GM12878 (cell line): ENCODE measurements at regions not wholly inside any gene's neighbourhood (a gene's known extent, or its start where the extent isn't known, plus 50 kb on each side); places are given as distances from the start of the nearest gene placed in this dataset.

ENCODE experiments used
- ATAC-seq: fragments of 200-7000 bp; cut with Tn5 transposase; 3 replicates; pipeline ENCODE4 v1.9.1; 2020; ENCODE audit warnings: mild to moderate bottlenecking, moderate library complexity
- BruUV-seq: library from RNA; stranded (reverse); fragments of 400-500 nt; replicated peaks from 2 replicates; lab custom pipeline; 2021; lab: Mats Ljungman, UMichigan
- CTCF ChIA-PET: fragments of 300-600 bp; sonication (Branson Sonifier 250); formaldehyde crosslinking; extraction: SDS; loops from one replicate; lab custom pipeline; 2021; ENCODE audit warnings: inconsistent platforms; lab: Yijun Ruan, JAX
- POLR2A ChIA-PET: fragments of 350-600 bp; formaldehyde crosslinking; extraction: SDS; loops from one replicate; lab custom pipeline; 2021; ENCODE audit warnings: inconsistent platforms; lab: Charles Lee
- RAD21 ChIA-PET: fragments of 300-600 bp; sonication (Branson Sonifier 250); formaldehyde crosslinking; loops from one replicate; lab custom pipeline; 2023; ENCODE audit warnings: antibody characterized with exemption; ENCODE audit not compliant: unreplicated experiment; lab: Charles Lee
- SMC1A ChIA-PET: fragments of 300-600 bp; sonication (Branson Sonifier 250); formaldehyde crosslinking; loops from one replicate; lab custom pipeline; 2023; ENCODE audit not compliant: unreplicated experiment, uncharacterized antibody; lab: Charles Lee
- DNase-seq: peaks from one replicate; pipeline ENCODE4 v3.0.0-alpha.2; 2011; ENCODE audit warnings: low read depth, low spot score
- FAIRE-seq: peaks from 3 replicates; lab custom pipeline; 2011; peaks lifted over from hg19 to GRCh38; lab: Jason Lieb, UNC
- H2AFZ ChIP-seq: 2 replicates; pipeline ENCODE4 v1.6.0; 2011; ENCODE audit warnings: low read depth, low read length, control low read depth; ENCODE audit not compliant: control insufficient read depth
- H3K27ac ChIP-seq: 2 replicates; pipeline ENCODE4 v1.5.1; 2011; ENCODE audit warnings: control low read depth; ENCODE audit not compliant: control insufficient read depth, insufficient read depth
- H3K27me3 ChIP-seq, 2 experiments: replicated peaks in 1 of 2; 2 replicates each; pipeline versions ENCODE4 v1.6.0 to v1.6.1; 2011; ENCODE audit warnings: low read length in 1 of 2; ENCODE audit not compliant: control insufficient read depth in 2 of 2, insufficient read depth in 2 of 2
- H3K36me3 ChIP-seq, 2 experiments: 2 replicates each; pipeline ENCODE4 v1.5.1; 2011; ENCODE audit warnings: low read length in 1 of 2; ENCODE audit not compliant: control insufficient read depth in 2 of 2, insufficient read depth in 2 of 2
- H3K4me1 ChIP-seq: 2 replicates; pipeline ENCODE4 v1.6.1; 2011; ENCODE audit warnings: mild to moderate bottlenecking, low read length, moderate library complexity, mixed read lengths; ENCODE audit not compliant: control insufficient read depth, insufficient read depth
- H3K4me2 ChIP-seq: 2 replicates; pipeline ENCODE4 v1.6.0; 2011; ENCODE audit warnings: control low read depth; ENCODE audit not compliant: control insufficient read depth, insufficient read depth
- H3K4me3 ChIP-seq: fragments of 200-600 bp; sonication (generic); 2 replicates; pipeline ENCODE4 v1.5.1; 2016
- H3K79me2 ChIP-seq: 2 replicates; pipeline ENCODE4 v1.6.0; 2011; ENCODE audit warnings: low read length; ENCODE audit not compliant: control insufficient read depth, insufficient read depth
- H3K9ac ChIP-seq: 2 replicates; pipeline ENCODE4 v1.8.0; 2011; ENCODE audit warnings: low read length, control low read depth, mixed read lengths; ENCODE audit not compliant: control insufficient read depth, insufficient read depth
- H3K9me3 ChIP-seq: replicated peaks from 3 replicates; pipeline ENCODE4 v1.5.1; 2011; ENCODE audit warnings: mild to moderate bottlenecking, low read length; ENCODE audit not compliant: control insufficient read depth, insufficient read depth
- H4K20me1 ChIP-seq: 2 replicates; pipeline ENCODE4 v1.6.0; 2011; ENCODE audit not compliant: control insufficient read depth, insufficient read depth
- BCL11A ChIP-seq: IDR thresholded peaks from 2 replicates; pipeline ENCODE4 v1.6.1; 2011; ENCODE audit warnings: low read depth, low read length
- HCFC1 ChIP-seq: fragments of 150-350 bp; IDR thresholded peaks from 2 replicates; pipeline ENCODE4 v1.6.1; 2014; ENCODE audit warnings: low read length
- KDM1A ChIP-seq: fragments of 200-600 bp; sonication (generic); IDR thresholded peaks from 2 replicates; pipeline ENCODE4 v1.6.1; 2016; ENCODE audit warnings: borderline replicate concordance
- PAX5 ChIP-seq: IDR thresholded peaks from 2 replicates; pipeline ENCODE4 v1.6.1; 2011; ENCODE audit warnings: low read depth, low read length, borderline replicate concordance
- SMAD1 ChIP-seq: fragments of 450-650 bp; IDR thresholded peaks from 2 replicates; pipeline ENCODE4 v1.6.1; 2018; ENCODE audit warnings: mild to moderate bottlenecking, low read depth; ENCODE audit not compliant: partially characterized antibody
- WGBS: methylation state at CpG from one replicate; pipeline ENCODE4 v1.1.6; 2016; ENCODE audit warnings: low lambda C conversion rate; ENCODE audit not compliant: insufficient replicate concordance, insufficient coverage; ENCODE audit errors: missing lambda C conversion rate; 5-methylcytosine and 5-hydroxymethylcytosine counted together
- in situ Hi-C: fragments of 300-500 bp; cut with MboI; formaldehyde crosslinking; loops from 9 replicates; pipeline ENCODE4 v1.14.3; 2018; ENCODE audit warnings: mixed read lengths
- intact Hi-C: fragments of 100-400 bp; cut with micrococcal nuclease; formaldehyde crosslinking; loops from one replicate; pipeline ENCODE4 v1.14.2; 2022; ENCODE audit not compliant: unreplicated experiment
- TF ChIP-seq, protein P1 (sequence below): fragments of 150-350 bp; IDR thresholded peaks from 2 replicates; pipeline ENCODE4 v1.6.1; 2016; ENCODE audit warnings: low read depth, low read length
- TF ChIP-seq, protein P2 (sequence below): fragments of 450-650 bp; IDR thresholded peaks from 2 replicates; pipeline ENCODE4 v1.6.1; 2014; ENCODE audit warnings: mild to moderate bottlenecking
- TF ChIP-seq, protein P3 (sequence below): fragments of 450-650 bp; IDR thresholded peaks from 2 replicates; pipeline ENCODE4 v1.6.1; 2017; ENCODE audit warnings: mild to moderate bottlenecking, moderate library complexity

DNA sequence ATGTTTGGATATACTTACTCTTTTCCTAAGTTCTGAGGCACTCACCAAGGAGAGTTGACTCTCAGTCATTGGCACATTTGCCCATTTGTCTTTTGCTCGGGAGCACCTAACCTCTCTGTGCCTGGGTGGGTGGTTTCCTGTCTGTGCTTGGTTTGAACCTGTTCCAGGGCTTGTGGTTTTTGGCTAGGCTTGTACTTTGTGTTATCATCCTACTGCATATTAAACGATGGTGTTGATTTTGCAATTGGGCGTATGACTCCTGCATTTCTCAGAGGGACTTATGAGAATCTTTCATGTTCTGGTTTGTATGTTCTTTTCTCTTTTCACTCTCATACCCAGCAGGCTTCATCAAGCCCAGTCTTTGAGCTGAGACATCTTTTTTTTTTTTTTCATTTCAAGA, 161.7 kb downstream of the BTC start:
- peak; percentile 55 for ATAC-seq
- WGBS, result 19% methylated on average over 3 of the region's 3 CpGs
- Histone ChIP-seq H3K4me2 (no peak overlapping the region), H4K20me1 (no peaks in the 10 kb centered on the region), H3K4me1 (no peaks in the 10 kb centered on the region), H3K79me2 (no peaks in the 10 kb centered on the region), H2AFZ (no peak overlapping the region), H3K9me3 (no peaks in the 10 kb centered on the region), H3K36me3 (no peaks in the 10 kb centered on the region), H3K4me3 (no peak overlapping the region), H3K27me3 (no peaks in the 10 kb centered on the region)
- BruUV-seq, result no TSS peak
- ChIA-PET SMC1A (no interaction called here), POLR2A (no interaction called here)
- intact Hi-C loops, result no loop called here
- TF ChIP-seq PAX5 (no peak), SMAD1 (no peak), BCL11A (no peak), KDM1A (no peak), HCFC1 (no peak)
- TF ChIP-seq, protein P1, sequence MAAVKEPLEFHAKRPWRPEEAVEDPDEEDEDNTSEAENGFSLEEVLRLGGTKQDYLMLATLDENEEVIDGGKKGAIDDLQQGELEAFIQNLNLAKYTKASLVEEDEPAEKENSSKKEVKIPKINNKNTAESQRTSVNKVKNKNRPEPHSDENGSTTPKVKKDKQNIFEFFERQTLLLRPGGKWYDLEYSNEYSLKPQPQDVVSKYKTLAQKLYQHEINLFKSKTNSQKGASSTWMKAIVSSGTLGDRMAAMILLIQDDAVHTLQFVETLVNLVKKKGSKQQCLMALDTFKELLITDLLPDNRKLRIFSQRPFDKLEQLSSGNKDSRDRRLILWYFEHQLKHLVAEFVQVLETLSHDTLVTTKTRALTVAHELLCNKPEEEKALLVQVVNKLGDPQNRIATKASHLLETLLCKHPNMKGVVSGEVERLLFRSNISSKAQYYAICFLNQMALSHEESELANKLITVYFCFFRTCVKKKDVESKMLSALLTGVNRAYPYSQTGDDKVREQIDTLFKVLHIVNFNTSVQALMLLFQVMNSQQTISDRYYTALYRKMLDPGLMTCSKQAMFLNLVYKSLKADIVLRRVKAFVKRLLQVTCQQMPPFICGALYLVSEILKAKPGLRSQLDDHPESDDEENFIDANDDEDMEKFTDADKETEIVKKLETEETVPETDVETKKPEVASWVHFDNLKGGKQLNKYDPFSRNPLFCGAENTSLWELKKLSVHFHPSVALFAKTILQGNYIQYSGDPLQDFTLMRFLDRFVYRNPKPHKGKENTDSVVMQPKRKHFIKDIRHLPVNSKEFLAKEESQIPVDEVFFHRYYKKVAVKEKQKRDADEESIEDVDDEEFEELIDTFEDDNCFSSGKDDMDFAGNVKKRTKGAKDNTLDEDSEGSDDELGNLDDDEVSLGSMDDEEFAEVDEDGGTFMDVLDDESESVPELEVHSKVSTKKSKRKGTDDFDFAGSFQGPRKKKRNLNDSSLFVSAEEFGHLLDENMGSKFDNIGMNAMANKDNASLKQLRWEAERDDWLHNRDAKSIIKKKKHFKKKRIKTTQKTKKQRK, result no peak
- TF ChIP-seq, protein P2, sequence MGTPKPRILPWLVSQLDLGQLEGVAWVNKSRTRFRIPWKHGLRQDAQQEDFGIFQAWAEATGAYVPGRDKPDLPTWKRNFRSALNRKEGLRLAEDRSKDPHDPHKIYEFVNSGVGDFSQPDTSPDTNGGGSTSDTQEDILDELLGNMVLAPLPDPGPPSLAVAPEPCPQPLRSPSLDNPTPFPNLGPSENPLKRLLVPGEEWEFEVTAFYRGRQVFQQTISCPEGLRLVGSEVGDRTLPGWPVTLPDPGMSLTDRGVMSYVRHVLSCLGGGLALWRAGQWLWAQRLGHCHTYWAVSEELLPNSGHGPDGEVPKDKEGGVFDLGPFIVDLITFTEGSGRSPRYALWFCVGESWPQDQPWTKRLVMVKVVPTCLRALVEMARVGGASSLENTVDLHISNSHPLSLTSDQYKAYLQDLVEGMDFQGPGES, result no peak
- TF ChIP-seq, protein P3, sequence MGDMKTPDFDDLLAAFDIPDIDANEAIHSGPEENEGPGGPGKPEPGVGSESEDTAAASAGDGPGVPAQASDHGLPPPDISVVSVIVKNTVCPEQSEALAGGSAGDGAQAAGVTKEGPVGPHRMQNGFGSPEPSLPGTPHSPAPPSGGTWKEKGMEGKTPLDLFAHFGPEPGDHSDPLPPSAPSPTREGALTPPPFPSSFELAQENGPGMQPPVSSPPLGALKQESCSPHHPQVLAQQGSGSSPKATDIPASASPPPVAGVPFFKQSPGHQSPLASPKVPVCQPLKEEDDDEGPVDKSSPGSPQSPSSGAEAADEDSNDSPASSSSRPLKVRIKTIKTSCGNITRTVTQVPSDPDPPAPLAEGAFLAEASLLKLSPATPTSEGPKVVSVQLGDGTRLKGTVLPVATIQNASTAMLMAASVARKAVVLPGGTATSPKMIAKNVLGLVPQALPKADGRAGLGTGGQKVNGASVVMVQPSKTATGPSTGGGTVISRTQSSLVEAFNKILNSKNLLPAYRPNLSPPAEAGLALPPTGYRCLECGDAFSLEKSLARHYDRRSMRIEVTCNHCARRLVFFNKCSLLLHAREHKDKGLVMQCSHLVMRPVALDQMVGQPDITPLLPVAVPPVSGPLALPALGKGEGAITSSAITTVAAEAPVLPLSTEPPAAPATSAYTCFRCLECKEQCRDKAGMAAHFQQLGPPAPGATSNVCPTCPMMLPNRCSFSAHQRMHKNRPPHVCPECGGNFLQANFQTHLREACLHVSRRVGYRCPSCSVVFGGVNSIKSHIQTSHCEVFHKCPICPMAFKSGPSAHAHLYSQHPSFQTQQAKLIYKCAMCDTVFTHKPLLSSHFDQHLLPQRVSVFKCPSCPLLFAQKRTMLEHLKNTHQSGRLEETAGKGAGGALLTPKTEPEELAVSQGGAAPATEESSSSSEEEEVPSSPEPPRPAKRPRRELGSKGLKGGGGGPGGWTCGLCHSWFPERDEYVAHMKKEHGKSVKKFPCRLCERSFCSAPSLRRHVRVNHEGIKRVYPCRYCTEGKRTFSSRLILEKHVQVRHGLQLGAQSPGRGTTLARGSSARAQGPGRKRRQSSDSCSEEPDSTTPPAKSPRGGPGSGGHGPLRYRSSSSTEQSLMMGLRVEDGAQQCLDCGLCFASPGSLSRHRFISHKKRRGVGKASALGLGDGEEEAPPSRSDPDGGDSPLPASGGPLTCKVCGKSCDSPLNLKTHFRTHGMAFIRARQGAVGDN, result no peak
- TF ChIP-seq, all 136 proteins: peak for 0
- ChIA-PET CTCF (interaction anchor here (1.4 kb wide), 1 partner anchor 9 kb away, joined by 6 read pairs; no protein-coding TSS in a partner anchor), RAD21 (no interaction called here)
- in situ Hi-C loops, result no loop called here
- FAIRE-seq (no peak), DNase-seq (no peak)
- Histone ChIP-seq H3K27ac (no peak overlapping the region), H3K9ac (no peak overlapping the region)
